Stomach smooth muscle (tissue), 2 donors: ENCODE measurements at regions not wholly inside any gene's neighbourhood (a gene's known extent, or its start where the extent isn't known, plus 50 kb on each side); places are given as distances from the start of the nearest gene placed in this dataset.

Experiments
- H3K27ac ChIP-seq: one replicate; pipeline ENCODE4 v1.7.0; 2013; ENCODE audit warnings: mild to moderate bottlenecking, low read length, inconsistent platforms
- H3K27me3 ChIP-seq, 2 donors: one replicate each; pipeline ENCODE4 v1.7.0; 2013; ENCODE audit warnings: low read length in 2 of 2; ENCODE audit not compliant: insufficient read depth in 2 of 2, control insufficient read depth in 1 of 2
- H3K36me3 ChIP-seq, 2 donors: one replicate each; pipeline ENCODE4 v1.7.0; 2013; ENCODE audit warnings: low read length in 2 of 2; ENCODE audit not compliant: control insufficient read depth in 2 of 2, insufficient read depth in 2 of 2
- H3K4me1 ChIP-seq: one replicate; pipeline ENCODE4 v1.7.0; 2013; ENCODE audit warnings: low read length; ENCODE audit not compliant: control insufficient read depth, insufficient read depth
- H3K4me3 ChIP-seq, 2 donors: one replicate each; pipeline ENCODE4 v1.7.0; 2013; ENCODE audit warnings: low read length in 2 of 2
- H3K9ac ChIP-seq, 2 donors: one replicate each; pipeline ENCODE4 v1.7.0; 2013; ENCODE audit warnings: low read length in 2 of 2, mild to moderate bottlenecking in 1 of 2
- H3K9me3 ChIP-seq, 2 donors: one replicate each; pipeline ENCODE4 v1.7.0; 2013; ENCODE audit warnings: low read length in 2 of 2; ENCODE audit not compliant: control insufficient read depth in 2 of 2
- donor health status: healthy.
- donor health status: Pancreatic carcinoma.

DNA sequence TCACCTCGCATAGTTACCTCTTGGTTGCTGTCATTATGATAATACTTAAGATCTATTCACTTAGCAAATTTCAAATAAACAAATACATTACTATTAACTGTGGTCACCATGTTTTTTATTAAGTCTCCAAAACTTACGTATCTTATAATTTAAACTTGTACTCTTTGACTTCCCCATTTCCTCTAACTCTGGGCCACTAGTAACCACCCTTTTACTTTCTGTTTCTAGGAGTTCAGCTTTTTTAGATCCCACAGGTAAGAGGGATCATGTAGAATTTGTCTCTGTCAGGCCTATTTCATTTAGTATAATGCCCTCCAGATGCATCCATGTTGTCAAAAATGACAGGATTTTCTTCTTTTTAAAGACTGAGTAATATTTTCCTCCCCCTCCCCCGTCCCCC is 212.4 kb upstream of the C11orf87 start:
- Histone ChIP-seq H3K4me3 (no peak overlapping the region), H3K9ac (no peak overlapping the region), H3K36me3 (no peaks in the 10 kb centered on the region), H3K4me1 (no peaks in the 10 kb centered on the region), H3K27ac (no peak overlapping the region), H3K27me3 (no peaks in the 10 kb centered on the region), H3K9me3 (no peaks in the 10 kb centered on the region)

DNA sequence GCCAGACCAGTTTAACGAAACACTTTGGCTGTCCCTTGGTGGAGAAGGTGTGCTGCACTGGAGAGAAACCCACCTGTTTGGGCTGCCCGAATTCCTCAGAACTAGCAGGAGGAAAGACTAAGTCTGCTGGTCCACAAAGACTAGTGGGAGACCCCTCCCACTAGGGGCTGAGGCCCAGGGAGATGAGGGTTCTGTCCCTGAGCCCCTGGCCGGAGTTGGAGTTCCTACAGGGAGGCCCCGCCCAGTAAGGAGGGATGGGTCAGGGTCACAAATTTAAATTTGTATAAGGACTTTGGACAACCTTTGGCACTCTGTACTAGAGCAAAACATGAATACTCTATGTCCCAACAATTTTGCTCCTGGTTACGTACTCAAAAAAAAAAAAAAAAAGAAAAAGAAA is 200.8 kb upstream of the C11orf87 start:
- no peaks in the 10 kb centered on the region for H3K36me3 ChIP-seq
- no peaks in the 10 kb centered on the region for H3K4me1 ChIP-seq
- peaks cover 0 to 4% of the 10 kb centered on the region in 2 donors for H3K9me3 ChIP-seq
- H3K27ac ChIP-seq = no peak overlapping the region
- no peaks in the 10 kb centered on the region for H3K27me3 ChIP-seq
- no peak overlapping the region for H3K4me3 ChIP-seq
- no peak overlapping the region for H3K9ac ChIP-seq

DNA sequence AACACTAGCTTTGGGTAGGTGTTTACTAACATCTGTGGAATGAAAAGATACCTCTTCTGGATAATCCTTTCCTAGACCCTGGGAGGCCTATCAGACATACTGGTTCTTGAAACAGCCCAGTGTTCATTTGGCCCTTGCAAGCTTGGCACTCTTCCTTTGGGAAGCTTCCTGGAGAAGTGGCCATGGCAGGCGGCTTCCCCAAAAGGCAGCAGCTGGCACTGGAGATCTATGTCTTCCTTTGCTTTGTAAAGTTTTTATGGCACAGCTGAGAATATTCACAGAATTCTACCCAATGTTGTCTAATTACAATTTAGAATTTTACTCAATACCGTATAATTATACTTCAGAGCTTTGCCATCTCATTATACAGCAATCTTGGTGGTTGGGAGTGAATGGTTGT is 199.2 kb upstream of the C11orf87 start:
- H3K27ac ChIP-seq = no peak overlapping the region
- no peaks in the 10 kb centered on the region for H3K36me3 ChIP-seq
- no peak overlapping the region for H3K9ac ChIP-seq
- no peaks in the 10 kb centered on the region for H3K9me3 ChIP-seq
- H3K4me3 ChIP-seq = no peak overlapping the region
- H3K27me3 ChIP-seq = no peaks in the 10 kb centered on the region
- no peaks in the 10 kb centered on the region for H3K4me1 ChIP-seq

DNA sequence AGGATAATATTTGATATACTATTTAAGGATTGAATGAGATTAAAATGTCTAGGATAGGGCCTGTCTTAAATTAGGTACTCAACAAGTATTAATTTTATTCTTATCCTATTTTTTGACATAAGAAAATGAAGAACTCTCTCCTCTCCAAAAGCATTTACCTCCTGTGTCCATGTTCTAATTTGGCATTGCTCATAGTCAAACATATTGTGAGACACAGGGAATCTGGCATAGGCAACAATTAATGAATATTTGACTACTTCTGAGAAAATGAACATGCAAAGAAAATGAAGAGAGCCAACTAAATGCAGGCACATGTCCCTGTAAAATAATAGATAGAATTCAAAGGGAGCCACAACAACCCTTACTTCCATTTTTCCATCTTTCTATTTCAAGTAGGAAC is 198.5 kb upstream of the C11orf87 start:
- no peak overlapping the region for H3K9ac ChIP-seq
- no peaks in the 10 kb centered on the region for H3K9me3 ChIP-seq
- no peaks in the 10 kb centered on the region for H3K27me3 ChIP-seq
- H3K4me1 ChIP-seq = no peaks in the 10 kb centered on the region
- no peak overlapping the region for H3K27ac ChIP-seq
- no peak overlapping the region for H3K4me3 ChIP-seq
- no peaks in the 10 kb centered on the region for H3K36me3 ChIP-seq

DNA sequence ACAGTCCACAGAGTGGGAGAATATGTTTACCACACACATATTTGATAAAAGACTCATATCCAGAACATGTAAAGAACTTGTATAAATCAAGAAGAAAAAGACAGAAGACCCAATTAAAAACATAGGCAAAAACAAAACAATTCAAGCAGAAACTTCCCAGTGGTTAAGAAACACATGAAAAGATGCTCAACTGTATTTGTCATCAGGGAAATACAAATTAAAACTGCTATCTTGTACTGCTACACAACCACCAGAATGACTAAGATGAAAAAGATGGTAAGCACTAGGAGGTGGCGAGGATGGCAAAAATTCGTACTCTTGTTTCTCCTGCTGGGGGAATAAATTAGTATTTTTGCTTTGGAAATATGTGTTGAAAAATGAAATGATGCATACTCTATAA is 192.3 kb upstream of the C11orf87 start:
- H3K27me3 ChIP-seq = no peaks in the 10 kb centered on the region
- no peaks in the 10 kb centered on the region for H3K36me3 ChIP-seq
- H3K4me1 ChIP-seq = no peaks in the 10 kb centered on the region
- no peaks in the 10 kb centered on the region for H3K9me3 ChIP-seq
- no peak overlapping the region for H3K9ac ChIP-seq
- no peak overlapping the region for H3K27ac ChIP-seq
- H3K4me3 ChIP-seq = no peak overlapping the region

DNA sequence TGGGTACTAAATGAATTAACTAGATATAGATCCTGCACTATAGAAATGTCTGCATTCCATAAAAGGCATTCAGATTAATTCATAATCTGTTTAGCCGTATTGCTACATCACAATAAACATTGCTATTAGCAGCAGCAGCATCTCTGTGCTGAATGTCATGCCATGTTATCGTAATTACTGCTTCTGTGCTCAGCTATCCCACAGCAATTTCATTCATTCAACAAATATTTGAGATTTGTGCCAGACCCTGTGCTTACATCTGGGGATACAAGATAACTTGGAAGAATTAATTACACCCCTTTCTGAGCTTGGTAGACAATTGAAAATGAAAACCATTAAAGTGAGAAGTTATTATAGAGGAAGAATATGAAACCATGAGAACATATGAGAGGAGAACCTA is 185.8 kb upstream of the C11orf87 start:
- H3K4me3 ChIP-seq = no peak overlapping the region

DNA sequence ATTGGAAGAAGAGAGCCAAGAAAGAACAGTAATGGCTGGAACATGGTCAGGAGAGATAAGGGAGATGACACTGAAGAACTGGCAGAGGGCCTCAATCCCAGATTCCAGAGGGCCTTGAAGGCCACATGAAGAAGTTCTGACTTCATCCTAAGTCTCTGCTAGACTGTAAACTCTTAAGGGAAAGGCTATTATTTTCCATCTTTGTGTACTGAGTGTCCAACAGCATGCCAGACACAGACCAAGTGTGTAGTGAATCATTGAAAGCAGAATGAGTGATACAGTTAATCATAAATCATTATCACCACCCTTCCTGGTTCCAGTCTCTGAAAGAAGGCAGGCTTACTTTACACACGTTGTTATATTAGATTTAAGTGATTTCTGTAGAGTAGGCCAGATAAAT is 185.3 kb upstream of the C11orf87 start:
- Histone ChIP-seq H3K4me1 (no peaks in the 10 kb centered on the region), H3K27me3 (no peaks in the 10 kb centered on the region), H3K36me3 (no peaks in the 10 kb centered on the region), H3K9me3 (peaks cover 3 to 5% of the 10 kb centered on the region in 2 donors), H3K9ac (no peak overlapping the region), H3K27ac (no peak overlapping the region), H3K4me3 (no peak overlapping the region)

More for the DNA sequence above, 185.8 kb upstream of the C11orf87 start:
- Histone ChIP-seq H3K4me1 (no peaks in the 10 kb centered on the region), H3K36me3 (no peaks in the 10 kb centered on the region), H3K27ac (no peak overlapping the region), H3K27me3 (no peaks in the 10 kb centered on the region), H3K9ac (no peak overlapping the region), H3K9me3 (peaks cover 3 to 5% of the 10 kb centered on the region in 2 donors)

DNA sequence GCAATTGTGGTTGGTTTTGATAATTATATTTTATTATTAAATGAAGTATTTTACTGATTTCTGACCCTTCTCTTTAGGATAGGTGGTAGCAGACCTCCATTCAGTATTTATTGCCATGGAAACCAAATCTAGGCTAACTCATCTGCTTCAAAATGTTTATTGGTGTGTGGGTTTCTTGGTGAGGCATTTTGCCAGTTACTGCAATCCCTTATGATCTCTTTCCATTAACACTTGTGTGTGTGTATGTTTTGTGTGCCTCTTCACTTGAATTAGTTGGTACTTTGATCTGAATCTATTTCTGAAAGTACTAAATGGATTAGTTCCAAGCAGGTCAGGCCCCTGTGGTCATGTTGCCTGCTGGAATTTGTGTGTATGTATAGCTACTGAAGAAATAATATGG is 184.4 kb upstream of the C11orf87 start:
- H3K27me3 ChIP-seq = no peaks in the 10 kb centered on the region
- H3K36me3 ChIP-seq = no peaks in the 10 kb centered on the region
- H3K9me3 ChIP-seq = peaks cover 3 to 5% of the 10 kb centered on the region in 2 donors
- no peak overlapping the region for H3K27ac ChIP-seq
- no peaks in the 10 kb centered on the region for H3K4me1 ChIP-seq
- H3K4me3 ChIP-seq = no peak overlapping the region
- H3K9ac ChIP-seq = no peak overlapping the region

DNA sequence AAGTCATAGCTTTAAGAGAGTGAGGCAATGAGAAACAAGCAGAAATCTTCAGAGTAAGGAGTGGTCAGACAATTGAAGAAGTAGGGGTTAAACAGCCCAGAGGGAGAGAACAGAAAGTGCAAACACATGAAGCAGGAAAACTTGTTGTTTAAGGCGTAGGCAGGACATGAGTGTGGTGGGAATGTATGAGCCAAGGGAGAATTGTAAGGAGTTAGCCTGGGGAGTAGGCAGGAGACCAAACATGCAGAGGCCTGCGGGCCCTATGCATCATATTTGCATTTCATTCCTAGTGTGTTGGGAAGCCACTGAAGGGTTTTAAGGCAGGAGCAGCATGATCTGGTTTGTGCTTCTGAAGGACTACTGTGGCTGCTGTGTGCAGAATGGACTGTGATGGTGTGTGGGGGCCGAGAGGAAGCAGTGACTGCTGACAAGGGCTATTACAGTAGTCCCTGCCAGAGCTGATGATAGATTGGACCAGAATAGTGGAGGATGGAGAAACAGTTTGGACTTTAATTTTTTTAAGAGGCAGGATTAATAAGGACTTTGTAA is 179.9 kb upstream of the C11orf87 start:
- no peaks in the 10 kb centered on the region for H3K4me1 ChIP-seq
- no peaks in the 10 kb centered on the region for H3K36me3 ChIP-seq
- H3K27me3 ChIP-seq = no peaks in the 10 kb centered on the region
- no peak overlapping the region for H3K27ac ChIP-seq
- no peak overlapping the region for H3K4me3 ChIP-seq
- H3K9me3 ChIP-seq = peaks cover 3 to 5% of the 10 kb centered on the region in 2 donors
- no peak overlapping the region for H3K9ac ChIP-seq

DNA sequence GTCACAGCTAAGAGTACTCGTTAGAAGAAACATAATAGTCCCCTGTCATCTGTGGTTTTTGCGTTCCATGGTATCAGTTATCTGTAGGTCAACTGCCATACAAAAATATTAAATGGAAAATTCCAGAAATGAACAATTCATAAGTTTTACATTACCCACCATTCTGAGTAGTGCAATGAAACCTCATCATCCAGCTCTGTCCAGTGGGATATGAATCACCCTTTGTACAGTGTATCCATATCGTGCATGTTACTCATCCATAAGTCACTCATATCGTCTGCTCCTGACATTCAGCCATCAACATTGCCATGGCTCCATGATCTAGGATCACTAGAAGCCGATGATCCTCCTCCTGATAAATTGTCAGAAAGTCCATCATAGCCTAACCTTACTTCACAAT is 174.9 kb upstream of the C11orf87 start:
- Histone ChIP-seq H3K9ac (no peak overlapping the region), H3K4me3 (no peak overlapping the region), H3K36me3 (no peaks in the 10 kb centered on the region), H3K27ac (no peak overlapping the region), H3K27me3 (no peaks in the 10 kb centered on the region), H3K9me3 (no peaks in the 10 kb centered on the region), H3K4me1 (no peaks in the 10 kb centered on the region)

DNA sequence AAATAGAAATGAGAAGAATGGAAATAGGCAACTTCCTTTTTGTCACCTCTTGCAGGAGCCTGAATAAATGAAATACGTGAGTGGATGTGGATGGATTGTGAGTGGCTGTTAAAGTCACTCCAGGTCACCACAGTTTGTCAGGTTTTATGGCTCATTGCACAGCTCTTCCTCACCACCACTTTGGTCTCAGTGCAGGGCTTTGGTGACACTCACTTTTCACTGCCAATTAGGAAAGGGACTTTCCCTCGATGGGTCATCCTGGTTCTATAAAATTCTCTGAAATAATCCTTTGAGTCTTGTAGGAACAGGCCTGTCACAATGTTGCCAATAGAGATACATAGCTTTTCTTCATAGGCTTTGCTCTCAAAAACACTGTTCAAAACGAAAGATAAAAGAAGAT is 172.4 kb upstream of the C11orf87 start:
- Histone ChIP-seq H3K9ac (no peak overlapping the region), H3K27me3 (no peaks in the 10 kb centered on the region), H3K9me3 (no peaks in the 10 kb centered on the region), H3K36me3 (no peaks in the 10 kb centered on the region), H3K27ac (no peak overlapping the region), H3K4me3 (no peak overlapping the region), H3K4me1 (no peaks in the 10 kb centered on the region)
